ENCODE measurements at regions not wholly inside any gene's neighbourhood (a gene's known extent, or its start where the extent isn't known, plus 50 kb on each side); places are given as distances from the start of the nearest gene placed in this dataset.

DNA sequence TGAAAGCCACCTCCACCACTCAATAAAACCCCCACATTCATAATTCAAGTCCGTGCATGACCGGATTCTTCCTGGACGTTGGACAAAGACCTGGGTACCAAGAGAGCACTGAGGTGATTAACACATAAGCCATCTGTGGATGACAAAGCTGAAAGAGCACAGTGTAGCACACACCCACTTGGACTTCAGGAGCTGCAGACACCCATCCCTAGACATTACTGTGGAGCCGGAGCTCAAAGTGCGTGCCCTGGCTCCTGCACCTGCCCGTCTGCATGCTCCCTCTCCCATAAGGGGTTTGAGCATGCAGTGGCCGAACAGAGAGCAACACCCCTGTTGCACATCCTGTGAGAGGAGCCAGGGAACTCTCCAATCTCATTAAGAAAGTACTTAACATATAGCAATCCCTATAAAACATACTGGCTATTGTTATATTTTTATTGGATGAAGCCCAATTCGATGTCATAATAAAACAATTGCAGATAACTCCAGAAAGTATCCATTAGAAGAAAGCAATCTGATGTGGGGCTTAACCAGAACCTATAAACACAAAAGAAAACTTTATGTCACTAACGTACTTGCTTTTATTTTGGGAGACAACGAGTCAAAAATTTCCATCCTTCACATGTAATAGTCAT is 1174.2 kb upstream of the C9orf72 start:
- DNase-seq (ENCODE audit: low spot score) = no peak

GRCh38 chr9:28750136-28750535 is 1176.9 kb upstream of the C9orf72 start:
- DNase-seq (ENCODE audit: low spot score) = no peak

DNA sequence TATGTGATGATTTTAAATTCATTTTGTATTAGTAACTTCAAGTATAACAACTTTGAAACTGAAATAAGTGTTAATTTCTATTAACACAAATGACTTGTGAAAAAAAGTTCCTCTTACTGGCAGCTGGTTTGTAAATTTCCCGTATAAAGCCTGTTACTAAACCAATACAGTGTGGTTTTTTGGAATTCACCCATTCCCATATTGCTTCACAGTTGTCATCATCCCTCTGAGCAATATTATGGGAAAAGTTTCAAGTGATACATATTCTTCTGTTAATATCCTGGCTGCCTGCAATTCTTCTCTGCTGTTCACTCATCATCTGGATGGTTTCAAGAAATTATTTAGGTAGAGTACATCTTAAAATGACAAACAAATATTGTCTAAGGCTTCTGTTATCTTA is 1185.1 kb upstream of the C9orf72 start:
- DNase-seq (ENCODE audit: low spot score) = no peak

GRCh38 chr9:28758971-28759370 is 1185.7 kb upstream of the C9orf72 start:
- no peak for DNase-seq (ENCODE audit: low spot score)

- no peak for DNase-seq (ENCODE audit: low spot score)
Measured at GRCh38 chr9:28762167-28762566, 1188.9 kb upstream of the C9orf72 start.

GRCh38 chr9:28764532-28764931 is 1191.3 kb upstream of the C9orf72 start:
- DNase-seq (ENCODE audit: low spot score) = no peak

GRCh38 chr9:28770226-28770625 is 1196.9 kb upstream of the C9orf72 start:
- no peak for DNase-seq (ENCODE audit: low spot score)

GRCh38 chr9:28770827-28771226 is 1197.5 kb upstream of the C9orf72 start:
- no peak for DNase-seq (ENCODE audit: low spot score)

DNA sequence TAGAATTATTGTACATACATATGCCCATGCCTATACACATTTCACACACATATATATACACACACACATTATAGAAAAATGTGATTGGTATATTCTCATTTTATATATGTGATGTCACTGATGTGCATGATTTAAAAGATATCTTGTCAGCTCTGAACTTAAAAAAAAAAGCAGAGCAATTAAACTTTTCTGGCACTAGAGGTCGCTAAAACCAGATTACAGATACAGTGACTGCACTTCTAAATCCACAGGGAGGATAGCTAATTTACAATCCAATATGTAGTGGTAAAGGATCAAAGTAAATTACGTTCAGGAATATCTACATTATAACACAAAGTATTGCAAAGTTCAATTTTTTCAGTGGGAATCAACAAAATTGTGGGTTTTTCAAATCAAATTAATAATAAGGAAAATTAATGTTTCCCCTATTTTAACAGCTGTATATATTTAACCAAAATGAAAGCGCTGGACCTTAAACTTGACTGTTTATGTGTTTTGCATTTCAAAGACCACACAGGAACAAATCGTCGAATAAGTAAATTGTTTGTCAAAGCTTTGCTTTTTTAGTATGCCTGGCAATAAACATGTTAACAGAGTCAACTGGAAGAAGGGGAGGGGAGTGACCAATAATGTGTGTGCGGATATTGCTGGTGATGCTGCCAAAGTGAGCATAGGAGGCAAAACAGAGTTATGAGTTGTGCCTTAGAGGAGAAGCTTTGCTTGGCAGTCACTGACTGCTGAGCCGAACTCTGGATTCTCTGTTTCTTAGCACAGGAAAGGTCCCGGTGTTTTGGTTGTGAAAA is 1201.4 kb upstream of the C9orf72 start:
- DNase-seq (ENCODE audit: low spot score) = peak; percentile 52

- no peak for DNase-seq (ENCODE audit: low spot score)
Measured at GRCh38 chr9:28779243-28779642, 1206.0 kb upstream of the C9orf72 start.

GRCh38 chr9:28781481-28781880 is 1208.2 kb upstream of the C9orf72 start:
- DNase-seq (ENCODE audit: low spot score) = no peak

DNA sequence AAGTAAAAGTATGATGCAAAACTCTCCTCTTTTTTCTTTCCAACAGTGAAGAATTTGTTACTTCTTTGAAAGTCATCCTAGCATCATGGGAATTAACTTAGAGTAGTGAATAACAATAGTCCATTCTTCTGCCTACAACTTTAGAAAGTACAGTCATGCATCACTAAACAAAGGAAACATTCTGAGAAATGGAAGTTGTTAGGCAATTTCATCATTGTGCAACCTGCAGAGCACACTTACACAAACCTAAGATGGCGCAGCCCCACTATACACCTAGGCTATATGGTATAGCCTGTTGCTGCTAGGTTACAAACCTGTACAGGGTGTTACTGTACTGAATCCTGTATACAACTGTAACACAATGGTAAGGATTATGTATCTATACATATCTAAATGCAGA is 1209.3 kb upstream of the C9orf72 start:
- DNase-seq (ENCODE audit: low spot score) = no peak

DNA sequence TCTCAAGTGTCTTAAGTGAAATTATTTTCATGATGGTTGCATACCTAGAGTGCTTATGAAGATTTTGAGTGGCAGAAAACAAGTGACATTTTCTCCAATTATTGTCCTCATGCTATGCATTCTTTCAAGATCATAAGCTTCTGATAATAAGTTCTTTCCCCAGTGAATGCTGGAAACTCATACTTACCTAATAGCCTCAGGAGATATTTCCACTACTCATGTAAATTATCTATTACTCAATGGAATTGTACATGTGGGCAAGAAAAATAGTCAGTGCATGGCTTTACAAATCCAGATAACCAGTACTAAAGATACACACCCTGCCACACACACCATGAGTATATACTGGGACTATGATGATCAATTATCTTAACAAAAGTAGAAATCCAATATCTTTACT is 1219.4 kb upstream of the C9orf72 start:
- no peak for DNase-seq (ENCODE audit: low spot score)

DNA sequence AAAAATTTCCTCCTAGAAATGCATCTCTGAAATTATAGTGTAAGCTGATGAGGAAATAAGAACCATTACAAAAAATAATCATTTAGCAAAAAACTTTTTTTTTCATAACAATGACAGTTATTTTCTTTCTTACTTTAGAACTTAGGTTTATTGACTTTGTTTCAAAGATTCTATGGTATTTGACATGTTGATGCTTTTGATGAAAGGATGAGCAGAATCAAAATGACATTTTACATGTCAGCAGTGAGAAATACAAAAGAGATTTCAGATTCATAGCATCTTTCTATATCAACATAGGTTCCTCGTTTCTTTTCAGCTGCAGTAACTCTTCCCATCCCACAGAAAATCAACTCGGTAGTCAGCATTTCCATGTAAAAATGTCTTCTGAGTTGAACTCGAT is 1226.6 kb upstream of the C9orf72 start:
- no peak for DNase-seq (ENCODE audit: low spot score)

DNA sequence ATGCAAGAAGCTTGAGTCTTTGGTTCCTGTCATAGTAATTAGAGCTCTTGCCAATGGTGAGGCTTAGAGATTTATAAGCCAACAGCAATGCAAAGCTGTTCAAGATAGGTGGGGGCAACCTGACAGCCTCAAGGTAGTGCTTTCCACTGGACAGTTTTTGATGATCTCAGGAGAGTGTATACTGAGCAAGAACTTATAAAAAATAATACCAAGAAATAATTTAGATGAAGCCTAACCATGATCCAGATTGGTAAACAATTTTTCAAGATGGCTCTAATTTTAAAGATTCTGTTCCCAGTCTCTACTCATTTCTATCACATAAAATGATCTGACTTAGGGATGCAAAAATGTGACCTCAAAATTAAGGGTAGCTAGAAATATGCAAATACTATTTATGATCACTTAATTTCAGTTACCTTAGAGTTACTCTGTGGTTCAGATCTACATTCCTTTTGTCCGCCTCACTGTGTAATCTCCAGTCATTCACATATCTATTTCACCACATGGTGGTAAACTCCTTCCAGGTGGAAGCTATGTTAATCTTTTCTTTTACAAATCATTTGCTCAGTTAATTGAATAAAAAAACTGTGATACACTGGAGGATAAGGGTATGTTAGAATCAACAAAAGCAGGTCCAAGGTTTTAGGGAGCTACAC is 1228.0 kb upstream of the C9orf72 start:
- no peak for DNase-seq (ENCODE audit: low spot score)

GRCh38 chr9:28805197-28805596 is 1231.9 kb upstream of the C9orf72 start:
- DNase-seq (ENCODE audit: low spot score) = no peak

GRCh38 chr9:28808042-28808441 is 1234.8 kb upstream of the C9orf72 start:
- DNase-seq (ENCODE audit: low spot score) = no peak

DNA sequence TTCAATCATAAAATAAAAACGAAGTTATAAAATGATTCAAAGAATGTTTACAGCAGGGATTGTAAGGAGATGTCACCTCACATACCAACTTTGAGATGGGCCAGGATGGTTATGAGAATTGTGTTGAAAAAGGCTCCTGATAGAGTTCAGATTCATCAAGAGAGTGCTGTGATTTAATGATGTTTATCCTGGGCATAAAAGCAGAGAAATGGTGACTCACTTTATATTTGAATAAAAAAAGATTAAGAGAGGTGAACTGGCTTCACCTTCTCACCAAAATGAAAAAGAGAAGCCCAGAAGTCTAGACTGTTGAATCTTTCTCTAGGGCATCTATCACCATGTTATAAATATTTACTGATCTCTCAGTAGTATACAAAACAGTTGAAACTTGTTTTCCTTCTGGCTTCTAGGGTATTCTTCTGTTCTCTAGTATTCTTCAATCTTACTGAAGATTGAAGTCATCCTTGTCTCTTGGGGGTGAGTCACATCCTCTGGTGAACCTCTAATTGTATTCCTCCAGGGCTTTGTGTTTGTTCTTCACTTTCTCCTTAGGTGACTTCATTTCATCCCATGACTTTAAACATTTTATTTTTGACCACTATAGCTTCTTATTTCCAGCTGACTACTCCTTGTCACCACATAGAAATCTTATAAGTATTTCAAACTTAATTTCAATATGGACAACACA is 1237.3 kb upstream of the C9orf72 start:
- no peak for DNase-seq (ENCODE audit: low spot score)

DNA sequence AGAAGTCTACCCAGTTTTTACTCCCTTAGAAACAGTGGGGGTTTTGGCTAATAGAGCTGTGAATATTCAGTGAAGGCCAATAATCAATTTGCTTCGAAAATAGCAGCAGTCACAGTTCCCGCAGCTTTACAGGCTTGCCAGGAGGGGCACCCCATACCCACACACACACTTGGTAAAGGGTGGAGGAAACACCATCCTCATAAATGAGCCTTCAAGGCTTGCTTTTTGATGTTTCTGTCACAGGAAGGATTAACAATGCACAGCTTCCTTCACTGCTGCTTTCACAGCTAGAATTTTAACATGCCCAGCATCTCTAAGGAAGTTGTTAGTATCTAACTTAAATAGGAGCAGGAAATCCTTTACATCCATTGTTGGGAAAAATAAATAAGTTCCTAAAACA is 1247.5 kb upstream of the C9orf72 start:
- no peak for DNase-seq (ENCODE audit: low spot score)

DNA sequence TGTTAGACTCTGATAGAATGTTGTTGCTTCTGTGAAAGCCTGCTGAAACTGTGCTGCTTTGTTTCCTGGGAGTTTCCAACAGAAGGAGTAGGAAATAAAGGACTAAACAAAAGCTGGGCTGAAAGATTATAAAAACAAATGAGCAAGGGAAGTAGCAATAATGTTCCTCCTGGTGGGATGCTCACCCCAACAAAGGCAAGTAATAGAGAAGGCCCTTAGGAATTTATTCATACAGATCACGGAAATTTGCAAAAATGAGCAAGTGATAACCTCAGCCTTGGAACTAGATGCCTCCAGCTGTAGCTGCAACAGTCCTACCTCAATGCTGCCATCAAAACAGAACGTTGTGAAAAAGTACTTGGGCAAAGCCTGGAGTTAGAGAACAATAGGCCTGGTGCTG is 1248.0 kb upstream of the C9orf72 start:
- DNase-seq (ENCODE audit: low spot score) = no peak

- no peak for DNase-seq (ENCODE audit: low spot score)
Measured at GRCh38 chr9:28824432-28824963, 1251.2 kb upstream of the C9orf72 start.

DNA sequence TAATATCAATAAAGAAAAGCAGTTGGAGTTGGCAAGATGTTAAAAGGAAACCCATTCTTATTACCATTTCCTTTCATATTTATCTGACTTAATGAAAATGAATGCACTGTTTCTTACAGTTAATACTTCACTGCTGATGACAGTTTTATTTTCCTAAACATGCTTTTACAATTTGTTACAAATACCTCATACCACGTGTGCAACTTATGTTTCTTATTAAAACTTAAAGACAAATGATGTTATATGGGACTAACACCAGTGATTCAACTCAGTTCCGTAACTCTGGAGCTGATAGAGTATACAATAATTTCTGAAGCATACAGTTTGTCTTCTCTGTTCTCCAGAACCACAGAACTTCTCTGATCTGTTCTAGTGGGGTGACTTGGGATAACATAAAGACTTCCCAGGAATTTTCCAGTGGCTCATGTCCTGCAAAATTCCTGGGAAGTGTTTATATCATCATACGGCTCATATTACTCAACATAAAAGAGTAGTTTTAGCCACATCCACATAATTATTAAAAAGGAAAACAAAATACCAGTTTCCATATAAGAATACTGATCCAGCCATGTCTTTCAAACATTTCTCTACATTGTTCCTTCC is 1259.0 kb upstream of the C9orf72 start:
- no peak for DNase-seq (ENCODE audit: low spot score)

All from LoVo (cell line).